Esophagus muscularis mucosa (tissue), 4 donors: ENCODE measurements at regions not wholly inside any gene's neighbourhood (a gene's known extent, or its start where the extent isn't known, plus 50 kb on each side); places are given as distances from the start of the nearest gene placed in this dataset.

ENCODE experiments used
- DNase-seq: peaks from one replicate; pipeline ENCODE4 v3.0.0-alpha.2; 2017; ENCODE audit errors: extremely low spot score
- H3K27ac ChIP-seq, 4 donors: fragments of 200-600 bp; sonication (generic); replicated peaks in 1 of 4; 1 replicate in 3 of 4; 2 replicates in 1 of 4; pipeline ENCODE4 v1.5.1; 2016 to 2019; ENCODE audit warnings: mild to moderate bottlenecking in 1 of 4
- H3K27me3 ChIP-seq, 4 donors: fragments of 200-600 bp; sonication (generic); one replicate each; pipeline versions ENCODE4 v1.5.1 to v1.6.0; 2016 to 2019
- H3K36me3 ChIP-seq, 4 donors: fragments of 200-600 bp; sonication (generic); one replicate each; pipeline ENCODE4 v1.5.1; 2016 to 2019
- H3K4me1 ChIP-seq, 4 donors: fragments of 200-600 bp; sonication (generic); one replicate each; pipeline ENCODE4 v1.5.1; 2016 to 2019
- H3K4me3 ChIP-seq, 4 donors: fragments of 200-600 bp; sonication (generic); 1 replicate in 2 of 4; 2 replicates in 2 of 4; pipeline ENCODE4 v1.5.1; 2016 to 2019; ENCODE audit warnings: mild to moderate bottlenecking in 4 of 4, moderate library complexity in 1 of 4
- H3K9me3 ChIP-seq, 4 donors: fragments of 200-600 bp; sonication (generic); 1 replicate in 3 of 4; 2 replicates in 1 of 4; pipeline ENCODE4 v1.5.1; 2016 to 2019
- EP300 ChIP-seq: sonication (generic); formaldehyde crosslinking; IDR thresholded peaks from one replicate; pipeline ENCODE4 v1.6.1; 2017; ENCODE audit warnings: antibody characterized with exemption
- POLR2A ChIP-seq: fragments of 450-650 bp; IDR thresholded peaks from one replicate; pipeline ENCODE4 v1.6.1; 2017; ENCODE audit warnings: antibody characterized with exemption, moderate library complexity, mild to moderate bottlenecking, low read depth
- POLR2AphosphoS5 ChIP-seq, 2 donors: sonication (generic); formaldehyde crosslinking; IDR thresholded peaks; one replicate each; pipeline ENCODE4 v1.6.1; 2017; ENCODE audit warnings: antibody characterized with exemption in 2 of 2
- WGBS: methylation state at CpG from one replicate; pipeline ENCODE4 v1.1.5; 2018; 5-methylcytosine and 5-hydroxymethylcytosine counted together
- intact Hi-C: fragments of 100-400 bp; cut with DNase I; formaldehyde crosslinking; loops from one replicate; pipeline ENCODE4 v1.15.1; 2023
- TF ChIP-seq, protein P1 (sequence below), 3 experiments: fragments of 200-600 bp in 2 of 3; fragments of 450-650 bp in 1 of 3; sonication (generic) in 2 of 3; IDR thresholded peaks; one replicate each; pipeline ENCODE4 v1.5.1; 2017 to 2019; ENCODE audit warnings: antibody characterized with exemption in 3 of 3, mild to moderate bottlenecking in 2 of 3, moderate library complexity in 1 of 3

DNA sequence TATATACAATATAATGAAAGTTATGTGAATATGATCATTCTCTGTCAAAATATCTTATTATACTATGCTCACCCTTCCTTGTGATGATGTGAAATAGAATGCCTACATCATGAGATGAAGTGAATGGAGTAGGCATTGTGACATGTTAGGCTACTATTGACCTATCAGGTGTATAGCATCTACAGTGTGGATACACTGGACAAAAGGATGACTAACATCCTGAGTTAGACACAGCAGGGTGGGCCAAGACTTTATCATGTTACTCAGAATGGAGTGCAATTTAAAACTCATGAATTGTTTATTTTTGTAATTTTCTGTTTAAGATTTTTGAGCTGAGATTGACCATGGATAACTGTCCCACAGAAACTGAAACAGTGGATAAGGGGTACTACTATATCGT lies 53.4 kb upstream of the NAV3 start:
- H3K27ac ChIP-seq: no peak overlapping the region
- H3K4me1 ChIP-seq: no peaks in the 10 kb centered on the region
- DNase-seq: no peak
- no peaks in the 10 kb centered on the region for H3K27me3 ChIP-seq
- WGBS: 88% methylated on average over 1 of the region's 1 CpG
- no peaks in the 10 kb centered on the region for H3K9me3 ChIP-seq
- no peak overlapping the region for H3K4me3 ChIP-seq
- H3K36me3 ChIP-seq: no peaks in the 10 kb centered on the region
- no peak for TF ChIP-seq POLR2A
- TF ChIP-seq POLR2AphosphoS5 (IDR thresholded peaks at IDR 0.05): no peak
- no peak for TF ChIP-seq EP300
- TF ChIP-seq, protein P1, sequence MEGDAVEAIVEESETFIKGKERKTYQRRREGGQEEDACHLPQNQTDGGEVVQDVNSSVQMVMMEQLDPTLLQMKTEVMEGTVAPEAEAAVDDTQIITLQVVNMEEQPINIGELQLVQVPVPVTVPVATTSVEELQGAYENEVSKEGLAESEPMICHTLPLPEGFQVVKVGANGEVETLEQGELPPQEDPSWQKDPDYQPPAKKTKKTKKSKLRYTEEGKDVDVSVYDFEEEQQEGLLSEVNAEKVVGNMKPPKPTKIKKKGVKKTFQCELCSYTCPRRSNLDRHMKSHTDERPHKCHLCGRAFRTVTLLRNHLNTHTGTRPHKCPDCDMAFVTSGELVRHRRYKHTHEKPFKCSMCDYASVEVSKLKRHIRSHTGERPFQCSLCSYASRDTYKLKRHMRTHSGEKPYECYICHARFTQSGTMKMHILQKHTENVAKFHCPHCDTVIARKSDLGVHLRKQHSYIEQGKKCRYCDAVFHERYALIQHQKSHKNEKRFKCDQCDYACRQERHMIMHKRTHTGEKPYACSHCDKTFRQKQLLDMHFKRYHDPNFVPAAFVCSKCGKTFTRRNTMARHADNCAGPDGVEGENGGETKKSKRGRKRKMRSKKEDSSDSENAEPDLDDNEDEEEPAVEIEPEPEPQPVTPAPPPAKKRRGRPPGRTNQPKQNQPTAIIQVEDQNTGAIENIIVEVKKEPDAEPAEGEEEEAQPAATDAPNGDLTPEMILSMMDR (IDR thresholded peaks at IDR 0.05): no peak
- intact Hi-C loops: no loop called here

DNA sequence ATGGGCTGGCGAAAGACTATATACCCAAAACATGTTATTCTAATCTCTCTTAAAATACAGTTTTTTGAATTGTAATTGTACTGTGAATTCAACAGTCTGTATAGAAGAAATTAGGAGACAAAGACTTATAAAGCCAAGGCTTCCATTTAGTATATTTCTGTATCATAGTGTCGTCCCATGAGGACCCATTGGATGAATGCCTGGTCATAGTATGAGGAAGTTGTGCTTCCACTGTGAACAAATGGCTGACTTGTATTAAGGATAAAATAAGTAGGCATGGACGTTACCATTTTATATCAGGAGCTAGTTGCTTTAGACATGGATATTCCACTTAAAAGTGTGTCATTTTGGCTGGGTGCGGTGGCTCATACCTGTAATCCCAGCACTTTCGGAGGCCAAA lies 55.9 kb upstream of the NAV3 start:
- Histone ChIP-seq H3K4me3 (no peak overlapping the region), H3K27ac (no peak overlapping the region), H3K36me3 (no peaks in the 10 kb centered on the region), H3K27me3 (no peaks in the 10 kb centered on the region), H3K9me3 (no peaks in the 10 kb centered on the region), H3K4me1 (no peaks in the 10 kb centered on the region)
- 94% methylated on average over 5 of the region's 5 CpGs for WGBS
- DNase-seq: no peak
- TF ChIP-seq, protein P1 (IDR thresholded peaks at IDR 0.05): no peak
- TF ChIP-seq POLR2AphosphoS5 (IDR thresholded peaks at IDR 0.05) (no peak), EP300 (no peak), POLR2A (no peak)
- intact Hi-C loops: no loop called here

DNA sequence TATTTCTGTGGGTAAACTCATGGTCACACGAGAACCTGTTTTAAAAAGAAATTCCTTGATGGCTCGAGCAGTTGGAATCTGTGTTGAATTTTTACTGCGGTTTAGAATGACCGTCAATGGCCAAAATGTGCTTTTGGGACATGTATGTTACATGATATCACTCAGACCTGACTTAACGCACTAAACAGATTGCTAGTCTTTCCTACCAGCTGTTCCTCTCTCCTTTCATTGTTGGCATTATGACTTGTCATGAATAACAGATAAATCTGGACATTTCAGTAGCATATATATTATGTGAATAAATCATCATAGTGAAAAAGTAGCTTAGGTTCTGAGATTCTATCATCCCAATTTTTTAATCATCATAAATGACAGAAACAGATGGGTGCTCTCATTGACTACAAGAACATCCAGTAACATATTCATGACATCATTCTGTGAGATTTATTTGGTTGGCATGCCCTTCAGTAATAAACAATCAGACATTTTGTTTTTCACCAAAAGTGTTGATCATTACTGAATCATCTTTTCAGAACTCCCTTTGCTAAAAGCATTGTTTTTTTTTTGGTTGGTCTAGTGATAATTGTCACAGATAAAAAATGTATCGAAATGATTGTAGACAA lies 57.9 kb upstream of the NAV3 start:
- Histone ChIP-seq H3K9me3 (no peaks in the 10 kb centered on the region), H3K36me3 (no peaks in the 10 kb centered on the region), H3K27me3 (no peaks in the 10 kb centered on the region), H3K4me3 (no peak overlapping the region), H3K4me1 (no peaks in the 10 kb centered on the region), H3K27ac (no peak overlapping the region)
- TF ChIP-seq, protein P1 (IDR thresholded peaks at IDR 0.05): no peak
- TF ChIP-seq POLR2A: no peak
- TF ChIP-seq EP300: no peak
- no peak for TF ChIP-seq POLR2AphosphoS5 (IDR thresholded peaks at IDR 0.05)
- DNase-seq: no peak
- 88% methylated on average over 6 of the region's 6 CpGs for whole genome bisulfite sequencing
- intact Hi-C loops: no loop called here

DNA sequence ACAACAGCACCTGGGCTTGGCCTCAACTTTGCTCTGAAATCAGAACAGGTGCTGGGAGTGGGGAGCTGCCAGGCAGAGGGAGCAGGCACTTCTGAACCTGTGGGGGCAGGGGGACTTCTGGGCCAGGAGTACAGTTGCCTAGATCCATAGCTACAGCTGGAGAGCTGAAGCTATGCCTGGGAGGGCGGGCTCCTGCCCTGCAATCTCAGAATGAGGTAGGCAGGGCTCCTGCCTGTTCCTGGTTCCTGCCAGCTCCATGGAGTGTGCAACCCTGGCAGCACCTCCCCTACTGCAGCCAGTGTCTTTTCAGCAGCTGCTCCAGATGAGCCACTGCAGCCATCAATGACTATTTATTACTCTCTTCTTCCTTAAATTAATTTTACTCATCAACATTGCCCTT lies 62.1 kb upstream of the NAV3 start:
- H3K27me3 ChIP-seq: no peaks in the 10 kb centered on the region
- 86% methylated on average over 1 of the region's 1 CpG for whole genome bisulfite sequencing
- intact Hi-C loops: no loop called here
- no peaks in the 10 kb centered on the region for H3K4me1 ChIP-seq
- no peak overlapping the region for H3K27ac ChIP-seq
- TF ChIP-seq EP300: no peak
- no peak for TF ChIP-seq POLR2A
- TF ChIP-seq POLR2AphosphoS5 (IDR thresholded peaks at IDR 0.05): no peak
- TF ChIP-seq, protein P1 (IDR thresholded peaks at IDR 0.05): no peak
- DNase-seq: no peak
- no peaks in the 10 kb centered on the region for H3K36me3 ChIP-seq
- H3K4me3 ChIP-seq: no peak overlapping the region
- no peaks in the 10 kb centered on the region for H3K9me3 ChIP-seq

DNA sequence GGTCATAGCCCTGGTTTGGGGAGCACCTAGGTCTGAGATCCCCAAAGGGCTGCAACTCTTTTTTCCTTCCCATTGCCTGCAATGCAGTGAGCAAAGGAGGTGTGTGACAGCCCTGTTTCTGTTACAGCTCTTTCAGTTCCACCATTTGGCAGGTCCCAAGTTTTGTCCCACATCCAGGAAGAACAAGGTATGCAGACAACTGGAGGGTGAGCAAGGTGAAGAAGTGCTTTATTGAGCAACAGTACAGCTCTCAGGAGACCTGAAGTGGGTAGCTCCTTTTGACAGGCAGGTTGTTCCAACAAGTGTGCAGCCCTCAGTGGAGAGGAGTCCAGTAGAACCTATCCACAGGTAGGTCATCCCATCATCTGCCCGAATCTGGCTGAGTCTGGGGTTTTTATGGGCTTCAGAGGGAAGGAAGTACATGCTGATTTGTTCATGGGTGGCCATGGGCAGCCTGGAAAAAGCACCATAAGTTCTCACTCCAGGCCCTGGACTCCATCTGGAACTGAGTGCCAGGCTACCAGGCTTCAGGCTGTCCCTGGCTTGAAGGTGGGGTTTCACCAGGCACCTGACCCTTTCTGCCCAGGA lies 62.8 kb upstream of the NAV3 start:
- DNase-seq: no peak
- no CpG with 5 or more reads among the region's 1 CpG for WGBS
- Histone ChIP-seq H3K27me3 (no peaks in the 10 kb centered on the region), H3K4me1 (no peaks in the 10 kb centered on the region), H3K36me3 (no peaks in the 10 kb centered on the region), H3K27ac (no peak overlapping the region), H3K4me3 (no peak overlapping the region), H3K9me3 (no peaks in the 10 kb centered on the region)
- TF ChIP-seq EP300 (no peak), POLR2A (no peak), POLR2AphosphoS5 (IDR thresholded peaks at IDR 0.05) (no peak)
- TF ChIP-seq, protein P1 (IDR thresholded peaks at IDR 0.05): no peak
- intact Hi-C loops: no loop called here
